Naive B cell (primary cell): ENCODE measurements at regions not wholly inside any gene's neighbourhood (a gene's known extent, or its start where the extent isn't known, plus 50 kb on each side); places are given as distances from the start of the nearest gene placed in this dataset.

Experiments
- ATAC-seq, 2 donors: fragments of 150-1000 bp; cut with Tn5 transposase; 2 replicates each; pipeline ENCODE4 v1.10.0; 2021; ENCODE audit warnings: low read depth in 2 of 2, mild to moderate bottlenecking in 2 of 2, moderate library complexity in 2 of 2
- DNase-seq: peaks from one replicate; pipeline ENCODE4 v3.0.0; 2022
- H3K27ac Mint-ChIP-seq, 6 donors: one replicate each; pipeline ENCODE4 v1.8.0; 2020 to 2022; ENCODE audit warnings: mild to moderate bottlenecking in 6 of 6, mixed read lengths in 6 of 6, moderate library complexity in 5 of 6, inconsistent platforms in 2 of 6
- H3K27me3 Mint-ChIP-seq, 3 donors: one replicate each; pipeline ENCODE4 v1.8.0; 2021 to 2022; ENCODE audit warnings: mixed read lengths in 3 of 3, mild to moderate bottlenecking in 1 of 3
- H3K36me3 Mint-ChIP-seq, 2 donors: one replicate each; pipeline ENCODE4 v1.8.0; 2020 to 2022; ENCODE audit warnings: mixed read lengths in 2 of 2, inconsistent platforms in 1 of 2, mild to moderate bottlenecking in 1 of 2
- H3K4me1 Mint-ChIP-seq, 3 donors: one replicate each; pipeline ENCODE4 v1.8.0; 2020 to 2022; ENCODE audit warnings: mixed read lengths in 3 of 3, inconsistent platforms in 1 of 3, mild to moderate bottlenecking in 1 of 3, moderate library complexity in 1 of 3
- H3K4me3 Mint-ChIP-seq, 8 donors: one replicate each; pipeline ENCODE4 v1.8.0; 2020 to 2022; ENCODE audit warnings: mild to moderate bottlenecking in 8 of 8, mixed read lengths in 8 of 8, moderate library complexity in 8 of 8, inconsistent platforms in 2 of 8
- H3K9me3 Mint-ChIP-seq, 7 donors: one replicate each; pipeline ENCODE4 v1.8.0; 2020 to 2022; ENCODE audit warnings: mixed read lengths in 7 of 7, mild to moderate bottlenecking in 5 of 7, inconsistent platforms in 2 of 7, moderate library complexity in 1 of 7

GRCh38 chr5:124919076-124919475 is 172.6 kb upstream of the ZNF608 start:
- ATAC-seq (no peak), DNase-seq (no peak)
- Mint-ChIP-seq H3K4me1 (peaks cover 3 to 10% (median 6%) of the 10 kb centered on the region in 3 donors), H3K9me3 (peaks cover 0 to 2% (median 0%) of the 10 kb centered on the region in 7 donors), H3K36me3 (no peaks in the 10 kb centered on the region), H3K27ac (no peak overlapping the region), H3K27me3 (no peaks in the 10 kb centered on the region), H3K4me3 (no peak overlapping the region)

- peaks cover 0 to 2% (median 0%) of the 10 kb centered on the region in 7 donors for H3K9me3 Mint-ChIP-seq
- DNase-seq = no peak
- H3K27me3 Mint-ChIP-seq = no peaks in the 10 kb centered on the region
- peaks cover 5 to 11% (median 6%) of the 10 kb centered on the region in 3 donors for H3K4me1 Mint-ChIP-seq
- H3K27ac Mint-ChIP-seq = no peak overlapping the region
- no peak for ATAC-seq
- H3K4me3 Mint-ChIP-seq = no peak overlapping the region
- H3K36me3 Mint-ChIP-seq = no peaks in the 10 kb centered on the region
Measured at GRCh38 chr5:124919747-124920525, 173.5 kb upstream of the ZNF608 start.

GRCh38 chr5:124920909-124921666 is 174.6 kb upstream of the ZNF608 start:
- H3K27me3 Mint-ChIP-seq = no peaks in the 10 kb centered on the region
- H3K4me1 Mint-ChIP-seq = peaks cover 4 to 15% (median 5%) of the 10 kb centered on the region in 3 donors
- H3K36me3 Mint-ChIP-seq = no peaks in the 10 kb centered on the region
- no peak overlapping the region for H3K27ac Mint-ChIP-seq
- ATAC-seq = peak; percentile 87 to 88
- peaks cover 0 to 2% (median 0%) of the 10 kb centered on the region in 7 donors for H3K9me3 Mint-ChIP-seq
- H3K4me3 Mint-ChIP-seq = no peak overlapping the region
- peak; percentile 51 for DNase-seq

GRCh38 chr5:124921694-124922093 is 175.3 kb upstream of the ZNF608 start:
- Mint-ChIP-seq H3K4me1 (peaks cover 0 to 9% (median 5%) of the 10 kb centered on the region in 3 donors), H3K27me3 (no peaks in the 10 kb centered on the region), H3K4me3 (no peak overlapping the region), H3K36me3 (no peaks in the 10 kb centered on the region), H3K27ac (no peak overlapping the region), H3K9me3 (peaks cover 0 to 2% (median 0%) of the 10 kb centered on the region in 7 donors)
- DNase-seq = no peak
- no peak for ATAC-seq

- H3K4me3 Mint-ChIP-seq = no peak overlapping the region
- peaks cover 0 to 6% (median 5%) of the 10 kb centered on the region in 3 donors for H3K4me1 Mint-ChIP-seq
- H3K9me3 Mint-ChIP-seq = peaks cover 0 to 2% (median 0%) of the 10 kb centered on the region in 7 donors
- H3K36me3 Mint-ChIP-seq = no peaks in the 10 kb centered on the region
- H3K27ac Mint-ChIP-seq = no peak overlapping the region
- no peaks in the 10 kb centered on the region for H3K27me3 Mint-ChIP-seq
- no peak for ATAC-seq
- no peak for DNase-seq
Measured at GRCh38 chr5:124922255-124922975, 176.0 kb upstream of the ZNF608 start.

GRCh38 chr5:124923131-124923530 is 176.7 kb upstream of the ZNF608 start:
- H3K36me3 Mint-ChIP-seq = no peaks in the 10 kb centered on the region
- H3K4me3 Mint-ChIP-seq = no peak overlapping the region
- no peak for DNase-seq
- H3K4me1 Mint-ChIP-seq = peaks cover 0 to 6% (median 5%) of the 10 kb centered on the region in 3 donors
- peaks cover 0 to 2% (median 0%) of the 10 kb centered on the region in 7 donors for H3K9me3 Mint-ChIP-seq
- no peak for ATAC-seq
- no peaks in the 10 kb centered on the region for H3K27me3 Mint-ChIP-seq
- no peak overlapping the region for H3K27ac Mint-ChIP-seq

GRCh38 chr5:124924729-124925128 is 178.3 kb upstream of the ZNF608 start:
- no peak overlapping the region for H3K27ac Mint-ChIP-seq
- H3K4me3 Mint-ChIP-seq = no peak overlapping the region
- H3K36me3 Mint-ChIP-seq = no peaks in the 10 kb centered on the region
- ATAC-seq (no peak), DNase-seq (no peak)
- H3K9me3 Mint-ChIP-seq = peaks cover 0 to 2% (median 0%) of the 10 kb centered on the region in 7 donors
- H3K4me1 Mint-ChIP-seq = peaks cover 0 to 6% (median 5%) of the 10 kb centered on the region in 3 donors
- H3K27me3 Mint-ChIP-seq = no peaks in the 10 kb centered on the region

- DNase-seq = no peak
- Mint-ChIP-seq H3K9me3 (peaks cover 0 to 2% (median 0%) of the 10 kb centered on the region in 7 donors), H3K4me3 (no peak overlapping the region), H3K27ac (peak overlapping the region in 1 of 6 donors; percentile 44), H3K36me3 (no peaks in the 10 kb centered on the region), H3K27me3 (no peaks in the 10 kb centered on the region), H3K4me1 (peaks cover 0 to 6% (median 2%) of the 10 kb centered on the region in 3 donors)
- ATAC-seq = no peak
Measured at GRCh38 chr5:124927735-124928134, 181.3 kb upstream of the ZNF608 start.

- Mint-ChIP-seq H3K27me3 (no peaks in the 10 kb centered on the region), H3K36me3 (no peaks in the 10 kb centered on the region), H3K4me3 (no peak overlapping the region), H3K4me1 (peaks cover 0 to 6% (median 2%) of the 10 kb centered on the region in 3 donors), H3K27ac (no peak overlapping the region), H3K9me3 (peaks cover 0 to 2% (median 0%) of the 10 kb centered on the region in 7 donors)
- no peak for DNase-seq
- no peak for ATAC-seq
Measured at GRCh38 chr5:124929000-124929399, 182.6 kb upstream of the ZNF608 start.

GRCh38 chr5:124932791-124933600 is 186.6 kb upstream of the ZNF608 start:
- Mint-ChIP-seq H3K27ac (peak overlapping the region in 1 of 6 donors; percentile 77), H3K4me1 (peaks cover 6 to 12% (median 9%) of the 10 kb centered on the region in 3 donors), H3K4me3 (no peak overlapping the region), H3K9me3 (no peaks in the 10 kb centered on the region), H3K27me3 (no peaks in the 10 kb centered on the region), H3K36me3 (no peaks in the 10 kb centered on the region)
- no peak for DNase-seq
- no peak for ATAC-seq

GRCh38 chr5:124935065-124935464 is 188.6 kb upstream of the ZNF608 start:
- DNase-seq (peak; percentile 51), ATAC-seq (peak; percentile 83 to 85)
- peaks cover 0 to 5% (median 1%) of the 10 kb centered on the region in 7 donors for H3K9me3 Mint-ChIP-seq
- peak overlapping the region in 4 of 8 donors; percentile 19 to 50 (median 42) for H3K4me3 Mint-ChIP-seq
- no peaks in the 10 kb centered on the region for H3K27me3 Mint-ChIP-seq
- no peaks in the 10 kb centered on the region for H3K36me3 Mint-ChIP-seq
- H3K27ac Mint-ChIP-seq = peak overlapping the region; percentile 42 to 97 (median 85)
- H3K4me1 Mint-ChIP-seq = peaks cover 6 to 12% (median 9%) of the 10 kb centered on the region in 3 donors

- ATAC-seq (no peak), DNase-seq (no peak)
Measured at GRCh38 chr5:124936626-124936933, 190.1 kb upstream of the ZNF608 start.

More at GRCh38 chr5:124936626-124936933, 190.1 kb upstream of the ZNF608 start:
- H3K27ac Mint-ChIP-seq = peak overlapping the region in 1 of 6 donors; percentile 88
- H3K4me1 Mint-ChIP-seq = peaks cover 6 to 12% (median 9%) of the 10 kb centered on the region in 3 donors
- H3K36me3 Mint-ChIP-seq = peaks cover 0 to 5% of the 10 kb centered on the region in 2 donors
- H3K9me3 Mint-ChIP-seq = peaks cover 0 to 9% (median 5%) of the 10 kb centered on the region in 7 donors
- peak overlapping the region in 1 of 8 donors; percentile 30 for H3K4me3 Mint-ChIP-seq
- H3K27me3 Mint-ChIP-seq = no peaks in the 10 kb centered on the region
